SH-SY5Y (cell line): ENCODE measurements at regions not wholly inside any gene's neighbourhood (a gene's known extent, or its start where the extent isn't known, plus 50 kb on each side); places are given as distances from the start of the nearest gene placed in this dataset.

Experiments
- GATA2 ChIP-seq: IDR thresholded peaks from 2 replicates; pipeline ENCODE4 v1.6.1; 2011; ENCODE audit warnings: mild to moderate bottlenecking, low read depth, low read length
- GATA3 ChIP-seq: IDR thresholded peaks from 2 replicates; pipeline ENCODE4 v1.6.1; 2011; ENCODE audit warnings: low read depth, mild to moderate bottlenecking, low read length, moderate library complexity

DNA sequence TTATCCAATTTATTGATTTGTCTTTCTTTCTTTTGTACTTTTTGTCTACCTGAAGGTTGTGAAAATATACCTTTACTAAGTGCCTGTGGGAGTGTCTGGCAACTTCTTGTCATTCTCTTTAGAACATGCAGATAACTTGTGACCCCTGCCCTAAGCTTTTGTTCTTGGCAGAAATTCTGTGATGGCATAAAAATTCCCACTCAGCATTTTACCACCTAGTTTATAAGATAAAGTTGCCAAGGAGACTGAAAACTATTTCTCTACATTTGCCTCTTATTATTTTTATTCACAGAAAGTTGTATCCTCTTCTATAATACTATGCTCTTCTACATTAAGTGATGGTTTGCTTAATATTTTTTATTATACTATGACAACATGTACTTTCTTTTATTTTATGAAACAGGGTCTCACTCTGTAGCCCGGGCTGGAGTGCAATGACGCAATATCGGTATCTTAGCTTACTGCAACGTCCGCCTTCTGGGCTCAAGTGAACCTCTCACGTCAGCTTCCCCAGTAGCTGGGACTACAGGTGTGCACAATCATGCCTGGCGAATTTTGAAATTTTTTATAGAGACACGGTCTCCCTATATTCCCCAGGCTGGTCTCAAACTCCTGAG, 683.5 kb downstream of the ANKRD7 start:
- no peak for TF ChIP-seq GATA2
- TF ChIP-seq GATA3: no peak

DNA sequence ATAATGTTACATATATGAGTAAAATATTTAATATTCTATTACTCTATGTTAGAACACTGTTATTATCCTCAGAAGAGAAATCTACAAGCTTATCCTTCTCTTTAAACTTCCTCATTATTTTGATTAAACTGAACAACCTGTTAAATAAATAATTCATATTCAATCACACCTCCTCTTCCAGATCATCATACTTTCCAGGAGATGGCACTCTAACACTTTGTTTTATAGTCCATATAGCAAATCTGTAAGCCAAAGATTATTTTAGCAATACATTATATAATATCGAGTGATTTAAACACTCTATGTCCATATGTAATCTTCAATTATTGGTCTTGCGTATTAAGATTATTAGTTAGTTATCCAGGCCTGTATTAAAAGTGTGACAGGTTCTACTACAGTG, 694.1 kb downstream of the ANKRD7 start:
- TF ChIP-seq GATA3 (no peak), GATA2 (no peak)

DNA sequence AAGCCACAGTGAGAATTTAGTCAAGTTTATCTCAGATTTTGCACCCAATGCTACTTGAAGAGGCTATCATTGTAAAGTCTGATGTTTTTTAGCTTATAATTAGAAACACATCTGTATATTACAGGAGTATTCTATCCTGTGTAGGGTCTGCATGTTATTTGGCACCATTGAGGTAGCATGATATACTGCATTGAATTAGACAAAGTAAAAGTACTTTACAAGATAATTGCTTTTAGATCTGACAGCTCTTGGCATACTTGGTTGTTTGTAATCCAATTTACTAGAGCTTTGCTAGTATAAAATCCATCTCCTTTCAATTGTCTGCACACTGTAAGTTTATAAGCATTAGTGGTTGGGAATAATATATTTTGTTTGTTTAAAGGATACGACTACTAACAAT, 714.3 kb downstream of the ANKRD7 start:
- TF ChIP-seq GATA2: no peak
- TF ChIP-seq GATA3: no peak

DNA sequence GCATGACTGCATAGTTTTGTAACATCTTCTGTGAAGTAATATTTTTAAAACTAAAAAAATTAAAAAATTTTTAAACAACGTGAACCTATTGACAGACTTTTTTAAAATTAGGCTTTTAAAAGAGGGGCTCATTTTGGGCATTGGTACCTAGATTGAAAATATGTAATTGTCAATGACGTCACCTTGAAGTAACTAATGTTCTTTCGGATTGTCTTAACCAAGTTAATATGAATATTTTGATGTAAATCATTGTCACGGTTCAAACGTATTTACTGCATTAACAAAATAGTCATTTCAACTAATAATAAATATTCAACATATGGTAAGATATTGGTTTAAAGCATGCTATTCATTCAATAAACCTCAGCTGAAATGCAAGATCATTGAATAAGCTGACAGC, 719.8 kb downstream of the ANKRD7 start:
- no peak for TF ChIP-seq GATA3
- TF ChIP-seq GATA2: no peak

DNA sequence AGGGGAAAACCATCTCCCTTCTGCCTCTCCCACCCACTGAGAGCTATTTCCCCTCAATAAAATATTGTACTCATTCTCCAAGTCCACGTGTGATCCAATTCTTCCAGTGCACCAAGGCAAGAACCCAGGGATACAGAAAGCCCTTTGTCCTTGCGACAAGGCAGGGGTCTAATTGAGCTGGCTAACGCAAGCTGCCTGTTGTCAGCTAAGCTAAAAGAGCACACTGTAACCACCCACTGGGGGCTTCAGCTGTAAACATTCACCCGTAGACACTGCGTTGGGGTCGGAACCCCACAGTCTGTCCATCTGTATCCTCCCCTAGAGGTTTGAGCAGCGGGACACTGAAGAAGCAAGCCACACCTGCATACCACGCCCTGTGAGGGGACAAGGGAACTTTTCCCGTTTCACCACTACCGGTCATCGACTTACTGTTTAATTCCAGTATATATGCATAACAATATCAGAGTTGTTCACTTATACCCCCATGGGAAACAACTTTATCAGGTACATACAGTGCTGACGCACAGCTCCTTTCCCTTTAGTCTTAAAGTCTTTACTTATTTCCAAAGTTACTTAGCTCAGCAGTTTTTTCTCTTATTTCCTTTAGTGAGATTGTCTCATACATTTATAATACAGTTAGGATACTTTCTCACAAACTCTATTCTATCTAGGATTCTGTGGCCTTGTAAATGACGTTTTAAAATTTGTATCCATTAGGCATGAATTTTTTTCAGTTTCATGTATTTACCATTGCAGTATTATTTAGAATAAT, 721.6 kb downstream of the ANKRD7 start:
- TF ChIP-seq GATA2 (no peak), GATA3 (no peak)

DNA sequence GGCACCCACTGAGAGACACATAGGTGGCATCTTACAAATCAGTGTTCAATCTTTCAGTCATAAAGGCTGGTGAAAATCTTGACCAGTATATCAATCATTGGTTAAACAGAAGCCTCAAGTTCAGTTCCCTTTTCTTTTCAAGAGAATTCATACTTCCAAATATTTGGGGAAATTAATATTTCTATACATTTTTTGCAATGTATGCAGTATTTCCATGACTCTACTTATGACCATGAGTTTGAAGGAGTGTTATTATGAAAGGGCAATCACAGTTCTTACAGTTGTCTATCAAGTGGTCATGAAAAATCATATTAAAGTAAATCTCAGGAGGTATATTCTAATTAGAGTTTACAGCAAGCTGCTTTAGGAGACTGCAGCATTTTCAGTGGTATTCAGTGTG, 724.0 kb downstream of the ANKRD7 start:
- no peak for TF ChIP-seq GATA3
- no peak for TF ChIP-seq GATA2

DNA sequence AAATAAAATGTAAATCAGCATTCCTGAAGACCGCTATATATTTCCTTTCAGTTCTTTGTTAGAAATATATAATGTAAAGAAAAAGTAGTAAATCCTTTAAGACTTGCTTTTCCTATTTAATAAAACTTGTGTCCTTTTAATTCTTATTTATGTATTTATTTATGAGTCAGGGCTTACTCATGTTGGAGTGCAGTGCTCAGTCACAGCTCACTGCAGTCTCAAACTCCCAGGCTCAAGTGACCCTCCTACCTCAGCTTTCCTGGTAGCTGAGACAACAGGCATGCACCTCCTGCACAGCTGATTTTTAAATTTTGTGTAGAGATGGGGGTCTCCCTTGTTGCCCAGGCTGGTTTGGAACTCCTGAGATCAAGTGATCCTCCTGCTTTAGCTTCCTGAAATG, 724.5 kb downstream of the ANKRD7 start:
- no peak for TF ChIP-seq GATA3
- TF ChIP-seq GATA2: no peak

DNA sequence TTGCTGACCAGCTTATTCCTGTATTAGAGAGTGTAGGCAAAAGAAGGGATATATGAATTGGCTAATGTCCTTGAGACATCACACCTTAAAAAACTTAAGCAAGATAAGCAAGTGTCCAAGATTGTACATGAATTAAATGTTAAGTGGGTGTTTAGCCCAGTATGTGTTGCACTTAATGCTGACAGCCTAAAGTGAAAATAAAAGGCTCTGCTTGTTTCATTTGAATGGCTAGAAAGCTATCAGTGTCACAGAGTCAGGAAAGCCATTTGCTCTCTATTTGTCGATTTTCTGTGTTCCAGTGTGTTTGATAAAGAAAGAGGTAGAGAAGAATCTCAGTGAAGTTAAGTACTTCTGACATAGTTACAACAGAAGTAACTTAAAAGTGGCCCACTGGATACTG, 744.9 kb downstream of the ANKRD7 start:
- no peak for TF ChIP-seq GATA3

DNA sequence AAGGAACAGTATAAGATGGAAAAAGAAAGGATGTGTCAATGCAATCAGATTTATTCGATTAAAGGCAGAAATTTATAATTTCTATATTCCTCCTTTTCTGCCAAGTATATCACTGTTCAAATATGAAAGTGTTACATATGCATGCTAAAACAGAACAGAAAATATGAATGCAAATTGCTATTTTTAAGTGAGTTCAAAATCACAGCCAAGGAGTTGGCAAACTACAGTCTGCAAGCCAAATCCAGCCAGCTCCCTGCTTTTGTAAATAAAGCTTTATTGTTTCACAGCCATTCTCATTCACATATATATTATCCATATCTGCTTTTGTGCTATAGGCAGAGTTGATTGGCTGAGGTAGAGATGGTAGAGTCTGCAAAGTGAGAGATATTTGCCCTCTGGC, 747.2 kb downstream of the ANKRD7 start:
- TF ChIP-seq GATA3: no peak
- TF ChIP-seq GATA2: no peak

DNA sequence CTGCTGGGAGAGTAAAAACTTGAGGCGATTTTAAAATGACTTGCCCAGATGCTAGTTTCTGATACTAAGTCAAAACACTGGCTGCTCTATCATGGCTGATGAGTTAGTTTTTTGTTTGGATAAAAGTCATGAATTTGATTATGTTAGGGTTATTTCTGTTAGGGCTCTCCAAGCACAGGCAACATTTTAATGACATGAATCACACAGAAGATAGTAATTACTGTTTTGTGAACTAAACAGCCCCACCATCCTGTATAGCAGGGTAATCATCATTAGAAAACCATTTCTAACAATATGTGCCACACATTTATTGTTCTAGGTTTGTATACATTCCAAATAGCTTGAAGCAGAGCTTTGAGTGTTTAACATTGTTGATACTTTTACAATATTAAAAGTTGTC, 750.3 kb downstream of the ANKRD7 start:
- TF ChIP-seq GATA2 (no peak), GATA3 (no peak)

DNA sequence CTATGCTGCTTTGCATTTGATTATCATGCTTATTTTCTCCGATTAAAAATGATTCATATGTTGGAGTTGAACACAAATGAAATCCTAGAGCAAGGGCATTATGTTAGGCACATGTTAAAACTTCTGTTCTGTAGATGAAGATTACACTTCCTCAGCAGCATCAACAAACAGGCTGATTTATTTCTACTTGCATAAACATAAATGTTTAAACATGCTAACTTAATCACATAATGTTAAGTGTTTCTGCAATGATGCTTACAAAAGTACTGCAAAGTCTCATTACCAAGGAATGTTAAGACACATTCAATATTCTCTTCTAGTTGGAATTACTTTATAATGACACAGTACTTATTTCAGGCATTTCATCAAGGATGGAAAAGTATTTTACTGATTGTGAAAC, 770.8 kb downstream of the ANKRD7 start:
- TF ChIP-seq GATA3 (no peak), GATA2 (no peak)

DNA sequence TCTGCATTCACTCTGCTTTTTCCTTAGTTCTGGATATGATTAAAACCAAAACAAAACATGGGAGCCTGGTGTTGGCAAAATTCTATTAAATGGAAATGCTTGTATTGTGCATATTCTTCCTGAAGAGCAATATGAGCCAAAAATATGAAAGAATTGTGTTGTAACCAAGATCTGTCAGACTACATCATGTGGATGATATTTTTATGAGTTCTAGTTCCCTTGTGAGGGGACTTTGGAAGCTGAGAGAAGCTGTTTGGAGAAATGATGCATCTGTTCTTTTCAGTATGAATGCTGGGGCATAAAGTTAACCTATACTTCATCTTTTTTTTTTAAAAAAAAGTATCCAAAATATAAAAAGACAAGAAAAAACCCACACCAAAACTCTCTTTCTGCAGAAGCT, 782.7 kb downstream of the ANKRD7 start:
- TF ChIP-seq GATA3 (no peak), GATA2 (no peak)

DNA sequence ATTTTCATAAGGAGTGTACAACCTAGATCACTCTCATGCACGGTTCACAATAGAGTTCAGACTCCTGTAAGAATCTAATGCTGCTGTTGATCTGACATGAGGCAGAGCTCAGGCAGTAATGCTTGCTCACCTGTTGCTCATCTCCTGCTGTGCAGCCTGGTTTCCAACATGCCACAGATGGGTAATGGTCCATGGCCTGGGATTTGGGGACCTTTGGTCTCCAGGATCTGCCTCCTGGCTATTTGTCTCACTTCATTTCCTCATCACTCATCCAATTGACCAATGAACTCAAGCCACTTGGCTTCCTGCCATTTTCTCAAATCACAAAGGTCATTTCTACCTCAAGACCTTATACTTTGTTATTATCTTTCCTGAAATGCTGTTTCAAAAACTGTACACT, 786.1 kb downstream of the ANKRD7 start:
- TF ChIP-seq GATA2 (no peak), GATA3 (no peak)

DNA sequence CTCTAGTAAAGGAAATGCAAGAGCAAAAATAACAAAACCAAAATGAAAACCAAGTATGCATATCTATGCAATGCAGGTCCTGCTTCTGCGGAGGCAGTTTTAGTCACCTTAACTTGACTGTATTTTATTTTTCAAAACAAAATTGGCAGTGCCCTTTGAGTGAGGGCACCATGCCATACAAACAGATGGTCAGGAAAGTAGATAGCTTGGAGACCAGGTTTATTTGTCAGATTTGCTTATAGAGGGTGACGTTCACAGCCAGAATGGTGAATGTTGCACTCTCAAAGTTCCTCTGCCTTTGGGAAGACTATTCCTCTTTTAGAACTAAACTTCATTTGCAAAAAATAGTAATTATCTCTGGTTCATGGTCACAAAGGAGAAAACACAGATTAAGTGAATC, 801.9 kb downstream of the ANKRD7 start:
- TF ChIP-seq GATA2 (no peak), GATA3 (no peak)

DNA sequence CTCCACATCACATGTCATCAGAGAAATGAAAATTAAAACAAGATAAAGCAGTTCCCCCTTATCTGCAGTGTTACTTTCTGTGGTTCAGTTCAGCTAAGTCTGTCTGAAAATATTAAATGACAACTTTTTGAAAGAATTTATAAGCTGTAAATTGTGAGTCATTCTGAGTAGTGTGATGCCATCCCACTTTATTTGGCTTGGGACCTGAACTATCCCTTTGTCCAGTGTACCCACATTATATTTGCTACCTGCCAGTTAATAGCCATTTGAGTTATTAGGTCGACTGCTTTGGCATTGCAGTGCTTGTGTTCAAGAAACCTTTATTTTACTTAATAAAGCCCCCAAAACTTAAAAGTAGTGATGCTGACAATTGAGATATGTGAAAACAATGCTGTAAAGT, 804.2 kb downstream of the ANKRD7 start:
- no peak for TF ChIP-seq GATA3
- no peak for TF ChIP-seq GATA2
